Trophoblast cell (in vitro differentiated cells and primary cell): ENCODE measurements at regions not wholly inside any gene's neighbourhood (a gene's known extent, or its start where the extent isn't known, plus 50 kb on each side); places are given as distances from the start of the nearest gene placed in this dataset.

Source experiments
- DNase-seq, 2 donors: peaks; one replicate each; pipeline ENCODE4 v3.0.0-alpha.2; 2016
- H2AFZ ChIP-seq: 2 replicates; pipeline ENCODE4 v1.6.1; 2013; ENCODE audit warnings: low read length, moderate library complexity, mild to moderate bottlenecking; ENCODE audit not compliant: insufficient read depth, poor library complexity
- H2AK5ac ChIP-seq: 2 replicates; pipeline ENCODE4 v1.6.1; 2013; ENCODE audit warnings: mild to moderate bottlenecking, low read length
- H2BK120ac ChIP-seq: 2 replicates; pipeline ENCODE4 v1.6.1; 2013; ENCODE audit warnings: low read length, mild to moderate bottlenecking, moderate library complexity; ENCODE audit not compliant: insufficient read depth, poor library complexity
- H2BK12ac ChIP-seq: 2 replicates; pipeline ENCODE4 v1.6.1; 2013; ENCODE audit warnings: mild to moderate bottlenecking, low read length, moderate library complexity
- H2BK5ac ChIP-seq: 2 replicates; pipeline ENCODE4 v1.6.1; 2013; ENCODE audit warnings: low read length, low read depth, moderate library complexity, mild to moderate bottlenecking; ENCODE audit not compliant: poor library complexity
- H3K14ac ChIP-seq: 2 replicates; pipeline ENCODE4 v1.6.1; 2013; ENCODE audit warnings: mild to moderate bottlenecking, low read length
- H3K18ac ChIP-seq: 2 replicates; pipeline ENCODE4 v1.6.1; 2013; ENCODE audit warnings: mild to moderate bottlenecking, low read length
- H3K23ac ChIP-seq: 2 replicates; pipeline ENCODE4 v1.6.1; 2013; ENCODE audit warnings: low read length
- H3K27ac ChIP-seq: 2 replicates; pipeline ENCODE4 v1.5.1; 2013; ENCODE audit warnings: low read depth, mild to moderate bottlenecking, inconsistent platforms, low read length, moderate library complexity
- H3K27me3 ChIP-seq: 2 replicates; pipeline ENCODE4 v1.6.1; 2013; ENCODE audit warnings: inconsistent platforms, mild to moderate bottlenecking, low read length, moderate library complexity; ENCODE audit not compliant: insufficient read depth
- H3K36me3 ChIP-seq, 2 experiments: 1 replicate in 1 of 2; 2 replicates in 1 of 2; pipeline ENCODE4 v1.6.1; 2013; ENCODE audit warnings: low read length in 2 of 2, mild to moderate bottlenecking in 2 of 2, moderate library complexity in 1 of 2; ENCODE audit not compliant: insufficient read depth in 2 of 2, control insufficient read depth in 1 of 2
- H3K4ac ChIP-seq: 2 replicates; pipeline ENCODE4 v1.6.1; 2013; ENCODE audit warnings: low read depth, mild to moderate bottlenecking, low read length, moderate library complexity
- H3K4me1 ChIP-seq, 2 experiments: 1 replicate in 1 of 2; 2 replicates in 1 of 2; pipeline ENCODE4 v1.6.1; 2013; ENCODE audit warnings: low read length in 2 of 2, mild to moderate bottlenecking in 2 of 2, moderate library complexity in 1 of 2; ENCODE audit not compliant: insufficient read depth in 2 of 2, control insufficient read depth in 1 of 2
- H3K4me2 ChIP-seq: 2 replicates; pipeline ENCODE4 v1.6.1; 2013; ENCODE audit warnings: inconsistent platforms, mild to moderate bottlenecking, low read length, moderate library complexity
- H3K4me3 ChIP-seq: 2 replicates; pipeline ENCODE4 v1.5.1; 2013; ENCODE audit warnings: mild to moderate bottlenecking, low read depth, low read length, inconsistent platforms
- H3K79me1 ChIP-seq: one replicate; pipeline ENCODE4 v1.6.1; 2013; ENCODE audit warnings: low read length
- H3K79me2 ChIP-seq: 2 replicates; pipeline ENCODE4 v1.6.1; 2013; ENCODE audit warnings: low read length, mild to moderate bottlenecking; ENCODE audit not compliant: control insufficient read depth, insufficient read depth, poor library complexity
- H3K9ac ChIP-seq: 2 replicates; pipeline ENCODE4 v1.6.1; 2013; ENCODE audit warnings: mild to moderate bottlenecking, low read length
- H3K9me3 ChIP-seq: 2 replicates; pipeline ENCODE4 v1.6.1; 2013; ENCODE audit warnings: low read depth, mild to moderate bottlenecking, control low read depth, inconsistent platforms, low read length; ENCODE audit not compliant: insufficient read depth
- H4K12ac ChIP-seq: 2 replicates; pipeline ENCODE4 v1.6.1; 2013; ENCODE audit warnings: low read depth, mild to moderate bottlenecking, low read length, moderate library complexity
- H4K8ac ChIP-seq: 2 replicates; pipeline ENCODE4 v1.6.1; 2013; ENCODE audit warnings: low read depth, mild to moderate bottlenecking, low read length, moderate library complexity
- H4K91ac ChIP-seq: one replicate; pipeline ENCODE4 v1.6.1; 2013; ENCODE audit warnings: low read depth, mild to moderate bottlenecking, low read length, moderate library complexity
- WGBS: extraction: QIAGEN DNeasy Blood & Tissue Kit; methylation state at CpG from one replicate; pipeline ENCODE4 v1.1.7; 2013; ENCODE audit warnings: missing lambda C conversion rate; ENCODE audit not compliant: insufficient read length, insufficient coverage; ENCODE audit errors: extremely low coverage; 5-methylcytosine and 5-hydroxymethylcytosine counted together

DNA sequence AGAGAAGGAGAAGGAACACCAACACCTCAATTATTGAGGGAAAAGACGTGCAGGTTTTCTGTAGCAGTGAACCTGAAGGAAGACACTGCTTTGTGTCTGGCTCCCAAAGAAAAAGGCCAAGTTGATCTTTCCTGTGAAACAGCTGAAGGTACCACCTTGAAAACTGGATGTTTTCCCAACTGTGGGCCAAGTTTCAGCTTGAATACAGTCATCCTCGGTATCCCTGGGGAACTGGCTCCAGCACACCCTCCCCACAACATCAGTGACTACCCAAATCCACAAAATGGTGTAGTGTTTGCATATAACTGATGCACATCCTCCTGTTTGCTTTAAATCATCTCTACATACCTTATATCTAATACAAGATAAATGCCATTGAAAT lies 297.0 kb upstream of the PITRM1 start:
- no peaks in the 10 kb centered on the region for H3K36me3 ChIP-seq
- H3K27me3 ChIP-seq, result no peaks in the 10 kb centered on the region
- no peak for DNase-seq
- peaks cover 23 to 34% of the 10 kb centered on the region in 2 experiments for H3K4me1 ChIP-seq
- peak overlapping the region; percentile 100 for H2BK12ac ChIP-seq
- H3K9ac ChIP-seq, result no peak overlapping the region
- peak overlapping the region; percentile 97 for H2AK5ac ChIP-seq
- peaks cover 3% of the 10 kb centered on the region for H3K79me2 ChIP-seq
- no CpG with 5 or more reads among the region's 2 CpGs for WGBS
- peak overlapping the region; percentile 96 for H3K18ac ChIP-seq
- no peaks in the 10 kb centered on the region for H3K9me3 ChIP-seq
- peak overlapping the region; percentile 77 for H4K12ac ChIP-seq
- H3K4me2 ChIP-seq, result no peak overlapping the region
- peak overlapping the region; percentile 68 for H3K4ac ChIP-seq
- peak overlapping the region; percentile 96 for H4K8ac ChIP-seq
- H3K79me1 ChIP-seq, result peaks cover 36% of the 10 kb centered on the region
- H2BK120ac ChIP-seq, result peak overlapping the region; percentile 99
- peak overlapping the region; percentile 94 for H3K27ac ChIP-seq
- H2BK5ac ChIP-seq, result peak overlapping the region; percentile 98
- H4K91ac ChIP-seq, result peak overlapping the region; percentile 95
- no peak overlapping the region for H3K23ac ChIP-seq
- no peak overlapping the region for H3K4me3 ChIP-seq
- H2AFZ ChIP-seq, result peak overlapping the region; percentile 17
- H3K14ac ChIP-seq, result peak overlapping the region; percentile 97

DNA sequence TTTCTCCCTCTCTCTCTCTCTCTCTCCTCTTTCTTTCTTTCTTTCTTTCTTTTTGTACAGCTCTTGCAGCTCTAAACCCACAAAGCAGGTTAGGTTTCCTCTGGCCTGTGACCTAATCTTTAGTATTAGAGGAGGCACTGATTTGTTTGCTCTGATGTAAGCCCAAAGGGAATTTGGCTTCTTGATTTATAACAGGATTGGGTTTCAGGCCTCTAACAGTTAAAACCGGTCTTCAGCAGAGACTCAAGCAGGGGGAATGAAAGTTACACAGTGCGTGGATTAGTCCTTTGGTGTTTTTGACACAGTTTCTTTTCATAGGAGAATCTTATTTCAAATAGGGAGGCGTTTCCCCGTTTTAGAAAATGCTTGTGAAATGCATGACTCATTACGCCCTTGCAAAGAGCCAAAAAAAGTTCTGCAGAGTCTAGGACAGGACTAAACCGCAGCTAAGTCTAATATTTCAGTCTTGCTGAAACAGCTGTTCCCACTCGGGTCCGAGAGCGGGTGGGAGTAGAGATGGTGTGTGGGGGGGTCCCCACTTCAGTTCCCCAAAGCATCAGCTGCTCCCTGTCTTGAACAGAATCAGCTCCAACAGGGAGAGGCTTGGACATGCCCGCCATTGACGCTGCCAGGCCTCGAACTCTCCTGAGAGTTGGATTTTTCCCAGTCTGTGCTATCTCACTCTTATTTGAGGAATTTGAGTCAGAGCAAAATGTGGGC lies 296.5 kb upstream of the PITRM1 start:
- no peaks in the 10 kb centered on the region for H3K36me3 ChIP-seq
- WGBS, result no CpG with 5 or more reads among the region's 12 CpGs
- H3K18ac ChIP-seq, result peak overlapping the region; percentile 96

DNA sequence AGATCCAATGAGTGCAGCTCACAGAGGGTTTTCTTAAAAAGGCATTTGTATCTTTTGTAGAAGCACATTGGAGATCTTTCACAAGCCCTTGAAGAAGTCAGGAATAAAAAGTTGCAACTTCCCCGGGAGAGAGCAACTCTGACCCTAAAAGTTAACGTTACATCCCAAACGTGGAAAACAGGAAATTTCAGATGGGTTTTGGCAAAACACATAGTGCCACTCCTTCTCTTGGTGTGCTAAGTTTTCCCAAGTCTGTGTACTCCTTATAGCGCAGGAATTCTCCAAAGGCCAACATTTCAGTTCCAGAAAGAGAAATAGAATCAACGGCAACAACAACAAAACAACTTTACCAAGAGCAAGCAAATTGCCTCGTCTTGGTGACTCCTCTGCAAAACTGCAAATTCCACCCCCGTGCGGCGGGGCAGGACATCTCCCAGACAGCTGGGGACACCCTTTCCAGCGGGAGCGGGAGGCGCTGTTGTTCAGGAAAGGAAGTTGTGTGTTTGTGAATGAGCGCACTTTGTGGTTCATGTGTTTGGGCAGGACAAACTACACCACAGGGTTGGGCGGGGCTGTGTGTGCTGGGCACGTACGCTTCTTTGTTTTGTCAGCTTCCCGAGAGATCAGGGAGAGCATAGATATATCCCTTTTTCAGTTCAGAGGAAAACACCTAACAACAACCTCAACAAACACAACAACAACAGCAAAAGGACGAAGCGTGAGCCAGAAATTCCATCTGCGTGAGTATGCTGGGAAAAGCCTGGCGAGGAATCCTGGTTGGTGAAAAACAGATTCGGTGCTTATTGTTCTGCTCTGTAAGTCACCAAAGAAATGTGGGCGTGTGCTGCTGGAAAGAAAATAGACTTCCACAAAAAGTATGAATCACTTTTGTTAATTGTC lies 294.7 kb upstream of the PITRM1 start:
- no CpG with 5 or more reads among the region's 23 CpGs for WGBS
- H3K4me2 ChIP-seq, result peak overlapping the region; percentile 40
- no peaks in the 10 kb centered on the region for H3K27me3 ChIP-seq
- no peak overlapping the region for H3K23ac ChIP-seq
- peak overlapping the region; percentile 79 for H2BK120ac ChIP-seq
- peak; percentile 97 to 99 for DNase-seq
- peak overlapping the region; percentile 83 for H4K91ac ChIP-seq
- H3K9ac ChIP-seq, result no peak overlapping the region
- no peak overlapping the region for H2AFZ ChIP-seq
- no peak overlapping the region for H2AK5ac ChIP-seq
- peak overlapping the region; percentile 58 for H2BK5ac ChIP-seq
- H3K14ac ChIP-seq, result peak overlapping the region; percentile 47
- peak overlapping the region; percentile 74 for H2BK12ac ChIP-seq
- H3K36me3 ChIP-seq, result no peaks in the 10 kb centered on the region
- H3K4ac ChIP-seq, result peak overlapping the region; percentile 30
- H3K9me3 ChIP-seq, result no peaks in the 10 kb centered on the region
- peaks cover 21 to 32% of the 10 kb centered on the region in 2 experiments for H3K4me1 ChIP-seq
- H4K8ac ChIP-seq, result peak overlapping the region; percentile 55
- H3K18ac ChIP-seq, result peak overlapping the region; percentile 52
- peaks cover 3% of the 10 kb centered on the region for H3K79me2 ChIP-seq
- no peak overlapping the region for H3K4me3 ChIP-seq
- H3K79me1 ChIP-seq, result peaks cover 36% of the 10 kb centered on the region
- H3K27ac ChIP-seq, result peak overlapping the region; percentile 96
- no peak overlapping the region for H4K12ac ChIP-seq

More for the DNA sequence above, 296.5 kb upstream of the PITRM1 start:
- peak overlapping the region; percentile 17 for H2AFZ ChIP-seq
- peak overlapping the region; percentile 97 for H2AK5ac ChIP-seq
- H3K27ac ChIP-seq, result peak overlapping the region; percentile 94
- H3K4me2 ChIP-seq, result no peak overlapping the region
- peaks cover 23 to 34% of the 10 kb centered on the region in 2 experiments for H3K4me1 ChIP-seq
- H3K9me3 ChIP-seq, result no peaks in the 10 kb centered on the region
- H3K79me2 ChIP-seq, result peaks cover 3% of the 10 kb centered on the region
- peak; percentile 59 to 86 for DNase-seq
- H3K14ac ChIP-seq, result peak overlapping the region; percentile 97
- H3K9ac ChIP-seq, result no peak overlapping the region
- H3K79me1 ChIP-seq, result peaks cover 36% of the 10 kb centered on the region
- H2BK5ac ChIP-seq, result peak overlapping the region; percentile 98
- H4K12ac ChIP-seq, result peak overlapping the region; percentile 77
- H4K8ac ChIP-seq, result peak overlapping the region; percentile 96
- H4K91ac ChIP-seq, result peak overlapping the region; percentile 95
- no peak overlapping the region for H3K4me3 ChIP-seq
- H3K23ac ChIP-seq, result no peak overlapping the region
- H2BK12ac ChIP-seq, result peak overlapping the region; percentile 100
- peak overlapping the region; percentile 68 for H3K4ac ChIP-seq
- no peaks in the 10 kb centered on the region for H3K27me3 ChIP-seq
- H2BK120ac ChIP-seq, result peak overlapping the region; percentile 99

DNA sequence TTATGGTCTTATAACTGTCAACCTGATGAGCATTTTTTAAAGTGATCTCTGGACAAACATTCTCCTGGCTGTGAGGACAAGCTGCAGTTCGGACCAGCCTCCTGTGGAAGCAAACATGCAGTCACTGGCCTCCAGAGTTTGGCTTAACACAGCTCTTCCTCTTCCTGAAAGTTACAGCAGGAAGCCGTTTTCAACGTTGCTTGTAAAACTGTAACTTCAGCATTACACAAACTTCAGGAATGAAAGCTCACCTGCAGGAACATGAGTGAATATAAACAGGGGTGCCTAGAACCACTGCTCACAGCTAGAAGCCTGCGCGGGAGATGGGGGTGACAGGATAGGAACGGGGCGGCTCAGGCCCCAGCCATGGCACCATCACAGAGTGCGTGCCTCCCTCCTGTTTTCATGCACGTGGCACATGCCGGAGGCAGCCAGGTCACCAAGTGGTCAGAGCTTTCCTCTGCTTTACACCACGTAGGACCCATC lies 292.9 kb upstream of the PITRM1 start:
- Histone ChIP-seq H2BK120ac (peak overlapping the region; percentile 91), H3K27ac (peak overlapping the region; percentile 35), H3K9me3 (no peaks in the 10 kb centered on the region), H3K36me3 (no peaks in the 10 kb centered on the region), H2AK5ac (peak overlapping the region; percentile 88), H3K23ac (no peak overlapping the region), H2AFZ (peak overlapping the region; percentile 74), H3K27me3 (no peaks in the 10 kb centered on the region), H3K18ac (peak overlapping the region; percentile 74), H4K91ac (peak overlapping the region; percentile 83), H3K4me3 (no peak overlapping the region), H3K9ac (no peak overlapping the region), H3K4ac (no peak overlapping the region), H3K14ac (peak overlapping the region; percentile 93), H3K79me1 (peaks cover 32% of the 10 kb centered on the region), H3K4me1 (peaks cover 16 to 28% of the 10 kb centered on the region in 2 experiments), H4K12ac (peak overlapping the region; percentile 74), H2BK5ac (peak overlapping the region; percentile 57), H4K8ac (peak overlapping the region; percentile 81), H3K79me2 (peaks cover 3% of the 10 kb centered on the region), H3K4me2 (no peak overlapping the region), H2BK12ac (peak overlapping the region; percentile 89)
- WGBS, result no CpG with 5 or more reads among the region's 11 CpGs
- DNase-seq, result peak; percentile 28 to 64
